NCI-H2107 (cell line): ENCODE measurements at regions not wholly inside any gene's neighbourhood (a gene's known extent, or its start where the extent isn't known, plus 50 kb on each side); places are given as distances from the start of the nearest gene placed in this dataset.
"Not testable (repeated sequence)": the region's sequence is repeated elsewhere in the genome, so short reads cannot be mapped to it uniquely, and the experiment has no call there.

Source experiments
- DNase-seq: peaks from one replicate; lab custom pipeline; 2025; lab: John Stamatoyannopoulos, UW

- DNase-seq = not testable (repeated sequence)
Measured at GRCh38 chr16:72729552-72729951, 318.4 kb downstream of the ZFHX3 start.

GRCh38 chr16:72728516-72728915 is 319.4 kb downstream of the ZFHX3 start:
- DNase-seq = no peak

DNA sequence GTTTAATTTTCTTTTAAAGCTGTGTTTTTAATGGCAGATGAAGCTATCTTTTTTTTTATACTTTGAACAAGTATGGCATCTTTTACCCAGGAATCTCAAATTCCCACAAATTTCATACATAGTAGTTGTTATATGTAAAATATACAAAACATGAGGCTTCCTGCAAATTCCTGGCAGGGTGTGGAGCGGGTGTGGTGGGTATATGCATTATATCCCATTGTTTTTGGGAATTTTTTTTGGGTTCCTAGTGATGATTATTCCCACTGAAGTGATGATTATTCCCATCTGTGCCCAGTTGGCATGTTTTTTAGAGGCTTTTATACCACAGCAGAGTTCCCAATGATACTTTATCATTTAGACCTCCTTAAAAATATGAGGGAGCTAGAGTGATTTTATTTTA is 320.4 kb downstream of the ZFHX3 start:
- DNase-seq = no peak

GRCh38 chr16:72725643-72726042 is 322.3 kb downstream of the ZFHX3 start:
- DNase-seq = no peak

DNA sequence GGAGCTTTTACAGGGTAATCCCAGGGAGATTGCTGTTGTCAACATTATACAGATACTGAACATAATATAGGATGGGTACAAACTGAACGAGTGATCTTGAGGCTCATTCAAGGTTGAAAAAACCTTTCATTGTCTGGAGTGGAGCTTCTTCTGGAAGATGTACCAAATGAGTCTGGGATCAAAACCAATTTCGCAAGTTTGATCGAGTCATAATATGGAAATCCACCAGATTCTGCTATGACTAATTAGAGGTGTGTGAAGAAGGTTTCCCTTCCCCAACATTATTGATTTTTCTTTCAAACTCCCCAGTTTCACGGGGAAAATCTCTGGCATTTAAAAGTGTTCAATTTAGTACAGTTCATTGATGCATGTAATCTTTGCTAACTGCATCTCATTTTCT is 324.1 kb downstream of the ZFHX3 start:
- DNase-seq = no peak

GRCh38 chr16:72722552-72722951 is 325.4 kb downstream of the ZFHX3 start:
- DNase-seq = peak; percentile 3

GRCh38 chr16:72721981-72722380 is 325.9 kb downstream of the ZFHX3 start:
- no peak for DNase-seq

DNA sequence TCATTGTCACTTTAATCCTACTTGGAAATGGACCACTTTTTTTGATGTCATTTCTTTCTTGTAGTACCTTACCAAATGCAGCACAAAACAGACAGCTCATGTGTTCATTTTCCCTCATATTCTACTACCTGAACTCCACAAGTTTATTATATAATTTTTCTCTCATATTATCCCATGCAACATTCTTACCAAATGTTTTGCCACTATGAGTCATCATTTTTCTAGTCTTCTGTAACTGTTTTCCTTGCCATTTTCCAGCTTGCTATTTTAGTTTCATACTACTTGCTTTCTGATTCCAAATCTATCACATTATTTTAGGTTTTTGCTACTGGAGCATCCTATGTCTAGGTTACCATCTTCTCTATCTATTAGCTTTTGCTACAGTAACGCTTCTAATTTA is 332.7 kb downstream of the ZFHX3 start:
- no peak for DNase-seq

- DNase-seq = no peak
Measured at GRCh38 chr16:72711823-72712222, 336.1 kb downstream of the ZFHX3 start.

GRCh38 chr16:72705801-72706200 is 342.1 kb downstream of the ZFHX3 start:
- DNase-seq = no peak

GRCh38 chr16:72704746-72705372 is 343.1 kb downstream of the ZFHX3 start:
- DNase-seq = no peak

DNA sequence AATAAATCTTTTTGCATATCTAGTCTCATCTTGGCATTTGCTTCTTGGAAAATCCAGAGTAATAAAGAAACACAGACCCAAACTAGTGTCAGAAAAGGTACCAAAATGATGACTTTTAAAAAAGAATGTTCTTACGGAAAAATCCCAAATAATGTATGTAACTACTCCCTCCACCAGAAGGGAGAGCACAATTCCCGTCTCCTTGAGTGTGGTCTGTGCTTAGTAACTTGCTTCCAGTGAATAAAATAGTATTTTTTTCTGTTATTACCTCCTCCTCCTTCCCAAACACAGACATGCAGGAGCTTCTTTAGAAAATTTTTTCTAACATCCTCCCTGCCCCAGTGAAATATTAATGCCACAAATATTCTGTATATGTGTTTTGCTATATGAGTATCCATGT is 358.1 kb downstream of the ZFHX3 start:
- DNase-seq = no peak

DNA sequence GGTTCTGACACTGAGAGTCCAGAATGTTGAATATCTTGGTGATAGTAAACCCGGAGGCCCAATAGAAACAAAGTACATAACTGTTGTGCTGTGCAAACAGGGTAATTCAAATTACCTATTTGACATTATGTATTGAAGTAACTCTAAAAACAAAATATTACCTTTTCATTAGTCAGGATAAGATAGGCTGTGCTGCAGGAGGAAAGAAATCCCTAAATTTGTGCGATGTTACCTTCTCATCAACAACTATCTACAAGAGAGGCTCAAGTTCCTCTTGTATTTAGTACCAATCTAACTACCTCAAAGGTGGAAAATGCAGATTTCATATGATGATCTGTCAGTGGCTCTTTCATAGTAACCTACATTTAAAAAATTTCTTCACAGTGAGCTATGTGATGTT is 367.2 kb downstream of the ZFHX3 start:
- DNase-seq = no peak

- no peak for DNase-seq
Measured at GRCh38 chr16:72679856-72680255, 368.1 kb downstream of the ZFHX3 start.

DNA sequence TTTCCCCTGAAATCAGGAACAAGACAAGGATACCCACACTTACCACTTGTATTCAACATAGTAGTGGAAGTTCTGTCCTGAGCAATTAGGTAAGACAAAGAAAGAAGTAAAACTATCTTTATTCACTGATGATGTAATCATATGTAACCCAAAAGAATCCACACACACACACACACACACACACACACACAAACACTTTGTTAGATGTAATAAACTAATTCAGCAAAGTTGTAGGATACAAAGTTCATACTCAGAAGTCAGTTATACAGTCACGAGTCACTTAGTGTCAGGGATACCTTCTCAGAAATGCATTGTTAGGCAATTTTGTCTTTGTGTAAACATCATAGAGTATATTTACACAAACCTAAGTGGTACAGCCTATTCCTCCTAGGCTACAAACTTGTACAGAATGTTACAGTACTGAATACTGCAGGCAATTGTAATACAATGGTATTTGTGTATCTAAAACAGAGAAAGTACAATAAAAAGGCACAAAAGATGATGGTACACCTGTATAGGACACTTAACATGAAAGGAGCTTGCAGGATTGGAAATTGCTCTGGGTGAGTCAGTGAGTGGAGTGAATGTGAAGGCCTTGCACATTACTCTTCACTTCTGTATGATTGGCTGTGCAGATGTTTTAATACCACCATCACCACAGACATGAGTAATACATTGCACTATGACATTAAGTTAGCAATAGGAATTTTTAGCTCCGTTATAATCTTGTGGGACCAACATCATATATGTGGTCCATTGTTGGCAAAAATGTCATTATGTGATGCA is 370.1 kb downstream of the ZFHX3 start:
- no peak for DNase-seq

DNA sequence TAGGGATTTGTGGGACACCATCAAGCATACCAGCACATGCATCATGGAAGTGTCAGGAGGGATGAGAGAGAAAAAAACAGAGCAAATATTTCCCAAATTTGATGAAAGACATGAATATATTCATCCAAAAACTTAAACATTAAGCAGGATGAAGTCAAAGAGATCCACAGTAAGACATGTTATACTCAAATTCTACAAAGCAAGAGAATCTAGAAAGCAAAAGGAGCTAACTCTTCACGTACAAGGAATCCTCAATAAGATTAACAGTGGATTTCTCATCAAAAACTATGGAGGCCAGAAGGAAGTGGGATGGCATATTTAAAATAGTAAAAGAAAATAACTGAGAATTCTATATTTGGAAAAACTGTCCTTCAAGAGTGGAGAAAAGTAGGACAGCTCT is 374.8 kb downstream of the ZFHX3 start:
- no peak for DNase-seq

- no peak for DNase-seq
Measured at GRCh38 chr16:72666267-72666666, 381.7 kb downstream of the ZFHX3 start.

- DNase-seq = no peak
Measured at GRCh38 chr16:72665701-72666100, 382.2 kb downstream of the ZFHX3 start.

DNA sequence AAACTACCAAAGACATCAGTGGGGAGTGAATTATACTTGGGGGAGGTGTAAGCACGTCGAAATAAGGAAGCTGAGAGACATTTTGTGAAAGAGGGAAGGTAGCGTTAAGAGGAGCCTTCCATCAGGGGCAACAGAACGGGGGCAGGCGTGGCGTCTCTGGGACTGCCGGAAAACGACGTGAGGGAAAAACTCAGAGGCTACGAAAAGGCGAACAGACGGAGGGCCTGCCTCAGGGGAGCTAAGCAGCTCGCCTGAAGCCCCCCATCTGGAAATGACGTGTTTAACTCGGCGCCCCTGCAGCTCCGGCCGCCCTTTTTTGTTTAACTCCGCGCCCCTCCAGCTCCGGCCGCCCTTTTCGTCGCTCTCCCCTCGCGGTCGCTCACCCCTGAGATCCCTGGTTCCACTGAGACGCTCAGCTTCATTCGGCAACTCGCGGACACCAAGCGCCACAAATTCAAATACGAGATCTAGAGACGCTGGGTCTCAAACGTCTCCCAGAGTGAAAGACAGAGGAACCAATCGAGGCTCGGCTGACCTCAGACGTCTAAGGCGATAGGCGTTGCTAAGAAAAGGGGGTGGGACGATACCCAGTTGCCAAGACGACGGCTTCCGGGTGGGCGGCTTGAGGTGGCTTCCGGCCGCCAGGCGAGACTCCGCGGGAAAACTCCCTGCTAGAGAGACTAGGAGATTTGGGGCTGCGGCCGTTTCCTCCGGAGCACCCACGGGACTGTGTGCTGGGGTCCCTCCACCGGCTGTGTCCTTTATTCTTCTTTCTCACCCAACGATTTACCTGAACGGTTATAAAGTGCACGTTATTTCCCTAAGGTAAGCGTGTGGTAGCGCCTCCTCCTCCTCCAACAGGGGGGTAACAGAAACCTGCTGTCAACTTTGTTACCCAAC is 383.2 kb downstream of the ZFHX3 start:
- peak; percentile 94 for DNase-seq

- DNase-seq = no peak
Measured at GRCh38 chr16:72664056-72664508, 383.8 kb downstream of the ZFHX3 start.

GRCh38 chr16:72658888-72659717 is 388.8 kb downstream of the ZFHX3 start:
- no peak for DNase-seq

DNA sequence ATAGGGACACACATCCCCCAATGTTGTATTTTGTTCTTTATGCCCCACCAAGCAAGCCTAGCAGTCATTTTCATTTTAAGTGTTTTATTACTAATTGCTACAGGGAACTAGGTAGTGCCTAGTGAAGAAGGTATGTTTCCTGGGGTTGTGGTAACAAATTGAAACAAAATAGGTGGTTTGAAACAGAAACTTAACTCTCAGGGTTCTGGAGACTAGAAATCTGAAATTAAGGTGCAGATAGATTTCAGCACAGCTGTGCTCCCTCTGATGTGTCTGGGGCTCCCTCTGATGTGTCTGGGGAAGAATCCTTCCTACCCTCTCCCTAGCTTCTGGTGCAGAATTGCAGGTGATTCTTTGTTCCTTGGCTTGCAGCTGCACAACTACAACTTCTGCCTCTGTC is 390.1 kb downstream of the ZFHX3 start:
- no peak for DNase-seq
